ENCODE measurements at regions not wholly inside any gene's neighbourhood (a gene's known extent, or its start where the extent isn't known, plus 50 kb on each side); places are given as distances from the start of the nearest gene placed in this dataset.

GRCh38 chr5:93873211-93873736 lies 131.9 kb upstream of the POU5F2 start:
- Histone ChIP-seq H3K23me2 (ENCODE audit: insufficient read length, low read depth, low read length, poor library complexity, severe bottlenecking) (no peaks in the 10 kb centered on the region), H2AFZ (ENCODE audit: low read length) (no peak overlapping the region), H4K91ac (ENCODE audit: insufficient read length, low read depth, low read length) (no peak overlapping the region), H4K8ac (replicated peaks; ENCODE audit: insufficient read length, low read depth, low read length) (no peak overlapping the region), H2BK5ac (ENCODE audit: insufficient read length, low read length) (no peak overlapping the region), H2AK5ac (ENCODE audit: insufficient read length, low read length) (no peak overlapping the region), H3K79me2 (ENCODE audit: insufficient read depth, low read length) (no peaks in the 10 kb centered on the region), H3K4me2 (ENCODE audit: insufficient read depth, insufficient read length, low read length) (no peak overlapping the region), H3K18ac (ENCODE audit: insufficient read length, low read depth, low read length) (no peak overlapping the region), H3K4me1 (ENCODE audit: insufficient read depth, low read length) (peaks cover 3% of the 10 kb centered on the region; the same call in 1 of the 2 replicates), H3K56ac (ENCODE audit: insufficient read length, low read depth, low read length) (no peak overlapping the region), H2BK120ac (ENCODE audit: low read depth, low read length, poor library complexity, severe bottlenecking) (no peak overlapping the region), H3T11ph (ENCODE audit: low read length) (no peak overlapping the region), H3K14ac (ENCODE audit: insufficient read depth, low read length) (no peak overlapping the region), H3K9me3 (ENCODE audit: control insufficient read depth, low read depth, low read length) (no peaks in the 10 kb centered on the region), H2BK12ac (ENCODE audit: insufficient read length, low read depth, low read length) (no peak overlapping the region), H2BK15ac (ENCODE audit: low read depth, low read length) (no peak overlapping the region), H3K4ac (ENCODE audit: low read depth, low read length) (no peak overlapping the region), H4K5ac (ENCODE audit: insufficient read length, low read depth, low read length) (no peak overlapping the region), H3K9ac (ENCODE audit: extremely low read depth, insufficient read length, low read length) (no peak overlapping the region), H3K27ac (ENCODE audit: insufficient read length, low read depth, low read length) (no peak overlapping the region), H3K79me1 (ENCODE audit: insufficient read depth, low read depth, low read length, poor library complexity, severe bottlenecking) (no peaks in the 10 kb centered on the region), H3K27me3 (ENCODE audit: insufficient read depth, low read length) (no peaks in the 10 kb centered on the region), H4K20me1 (ENCODE audit: control insufficient read depth, insufficient read depth, insufficient read length) (no peaks in the 10 kb centered on the region), H2BK20ac (ENCODE audit: low read depth, low read length, poor library complexity, severe bottlenecking) (no peak overlapping the region), H3K23ac (ENCODE audit: insufficient read length, low read depth, low read length) (no peak overlapping the region)
- Mint-ChIP-seq H3K4me3 (no peak overlapping the region), H3K27ac (no peak overlapping the region), H3K4me1 (peaks cover 12 to 15% of the 10 kb centered on the region in 2 experiments), H3K9me3 (no peaks in the 10 kb centered on the region), H3K36me3 (ENCODE audit: insufficient read depth in 1 of 3, low read depth in 3 of 3) (no peaks in the 10 kb centered on the region), H3K27me3 (ENCODE audit: low read depth) (no peaks in the 10 kb centered on the region)
- TF ChIP-seq CTCF (conservative IDR thresholded peaks at IDR 0.05): no peak
- WGBS (ENCODE audit: extremely low coverage, insufficient read length, low lambda C conversion rate): no CpG with 5 or more reads among the region's 1 CpG
- no peak for DNase-seq

Data from H9 (cell line).